ENCODE measurements at regions not wholly inside any gene's neighbourhood (a gene's known extent, or its start where the extent isn't known, plus 50 kb on each side); places are given as distances from the start of the nearest gene placed in this dataset.

DNA sequence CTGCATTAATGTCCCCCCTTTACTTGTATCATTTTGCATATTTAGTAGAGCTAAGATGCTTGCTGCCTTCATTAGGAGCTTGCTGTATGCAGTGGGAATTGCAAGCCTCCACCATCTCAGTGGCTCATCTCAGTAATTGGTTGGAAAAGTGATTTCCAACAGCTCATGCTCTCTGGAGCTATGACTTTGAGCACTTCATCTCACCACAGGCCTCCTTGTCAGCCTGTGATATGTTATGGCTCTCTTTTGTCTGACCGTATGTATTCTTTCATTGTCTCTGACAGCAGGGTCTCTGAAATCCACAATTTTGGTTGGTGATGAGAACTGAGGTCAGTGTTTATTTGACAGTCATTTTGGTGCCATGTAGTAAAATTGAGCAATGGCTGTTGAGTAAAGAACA is 345.1 kb downstream of the FAT3 start:
- TF ChIP-seq, protein P1, sequence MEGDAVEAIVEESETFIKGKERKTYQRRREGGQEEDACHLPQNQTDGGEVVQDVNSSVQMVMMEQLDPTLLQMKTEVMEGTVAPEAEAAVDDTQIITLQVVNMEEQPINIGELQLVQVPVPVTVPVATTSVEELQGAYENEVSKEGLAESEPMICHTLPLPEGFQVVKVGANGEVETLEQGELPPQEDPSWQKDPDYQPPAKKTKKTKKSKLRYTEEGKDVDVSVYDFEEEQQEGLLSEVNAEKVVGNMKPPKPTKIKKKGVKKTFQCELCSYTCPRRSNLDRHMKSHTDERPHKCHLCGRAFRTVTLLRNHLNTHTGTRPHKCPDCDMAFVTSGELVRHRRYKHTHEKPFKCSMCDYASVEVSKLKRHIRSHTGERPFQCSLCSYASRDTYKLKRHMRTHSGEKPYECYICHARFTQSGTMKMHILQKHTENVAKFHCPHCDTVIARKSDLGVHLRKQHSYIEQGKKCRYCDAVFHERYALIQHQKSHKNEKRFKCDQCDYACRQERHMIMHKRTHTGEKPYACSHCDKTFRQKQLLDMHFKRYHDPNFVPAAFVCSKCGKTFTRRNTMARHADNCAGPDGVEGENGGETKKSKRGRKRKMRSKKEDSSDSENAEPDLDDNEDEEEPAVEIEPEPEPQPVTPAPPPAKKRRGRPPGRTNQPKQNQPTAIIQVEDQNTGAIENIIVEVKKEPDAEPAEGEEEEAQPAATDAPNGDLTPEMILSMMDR (IDR thresholded peaks at IDR 0.05; ENCODE audit: borderline replicate concordance, extremely low read depth, low read length, poor library complexity, severe bottlenecking): no peak
- no peak for TF ChIP-seq EZH2 (IDR thresholded peaks at IDR 0.05; ENCODE audit: borderline replicate concordance, low read depth, low read length, severe bottlenecking)
